Heart right ventricle (tissue), 16 donors: ENCODE measurements at regions not wholly inside any gene's neighbourhood (a gene's known extent, or its start where the extent isn't known, plus 50 kb on each side); places are given as distances from the start of the nearest gene placed in this dataset.
"Not testable (repeated sequence)": the region's sequence is repeated elsewhere in the genome, so short reads cannot be mapped to it uniquely, and the experiment has no call there.

Experiments used
- ATAC-seq, 8 donors: fragments of 200-7000 bp; cut with Tn5 transposase; one replicate each; pipeline ENCODE4 v1.9.1; 2020; ENCODE audit warnings: mild to moderate bottlenecking in 8 of 8, moderate library complexity in 8 of 8, moderate number of reproducible peaks in 1 of 8
- DNase-seq, 2 donors: peaks; one replicate each; pipeline ENCODE4 v3.0.0-alpha.2; 2020
- H3K27ac ChIP-seq, 10 donors: fragments of 200-600 bp; sonication (generic) in 2 of 10; one replicate each; pipeline versions ENCODE4 v1.5.0 to v1.8.0; 2020 to 2022; ENCODE audit warnings: mild to moderate bottlenecking in 3 of 10
- H3K27me3 ChIP-seq, 7 donors: fragments of 200-600 bp; one replicate each; pipeline ENCODE4 v1.8.0; 2021 to 2022; ENCODE audit warnings: mild to moderate bottlenecking in 2 of 7
- H3K36me3 ChIP-seq, 9 donors: fragments of 200-600 bp; sonication (generic) in 1 of 9; one replicate each; pipeline versions ENCODE4 v1.5.0 to v1.8.0; 2020 to 2022; ENCODE audit warnings: mild to moderate bottlenecking in 2 of 9
- H3K4me1 ChIP-seq, 9 donors: fragments of 200-600 bp; sonication (generic) in 1 of 9; one replicate each; pipeline versions ENCODE4 v1.5.0 to v1.8.0; 2020 to 2022; ENCODE audit warnings: mild to moderate bottlenecking in 4 of 9
- H3K4me3 ChIP-seq, 10 donors: fragments of 200-600 bp; sonication (generic) in 2 of 10; one replicate each; pipeline versions ENCODE4 v1.5.0 to v1.8.0; 2020 to 2022; ENCODE audit warnings: mild to moderate bottlenecking in 7 of 10, moderate library complexity in 2 of 10
- H3K9me3 ChIP-seq, 11 donors: fragments of 200-600 bp in 10 of 11; sonication (generic) in 2 of 11; one replicate each; pipeline versions ENCODE4 v1.5.0 to v1.8.0; 2013 to 2022; ENCODE audit warnings: mild to moderate bottlenecking in 2 of 11, control low read depth in 1 of 11, moderate library complexity in 1 of 11
- WGBS, 2 donors: extraction: QIAGEN DNeasy Blood & Tissue Kit; methylation state at CpG; one replicate each; pipeline ENCODE4 v1.1.7; 2013; ENCODE audit warnings: inconsistent platforms in 1 of 2; 5-methylcytosine and 5-hydroxymethylcytosine counted together
- intact Hi-C, 10 donors: fragments of 100-400 bp; cut with DNase I; formaldehyde crosslinking; loops; one replicate each; pipeline versions ENCODE4 v1.11.1 to v1.14.2; 2022
- TF ChIP-seq, protein P1 (sequence below), 9 donors: fragments of 200-600 bp; sonication (generic) in 2 of 9; IDR thresholded peaks; one replicate each; pipeline versions ENCODE4 v1.5.0 to v1.8.0; 2021 to 2022; ENCODE audit warnings: antibody characterized with exemption in 9 of 9, mild to moderate bottlenecking in 5 of 9, moderate library complexity in 1 of 9
- donor health status: Arrhythmogenic right ventricular cardiomyopathy.
- donor health status: ischemic (EF 13 %, LVEDD 7.1; RV severe dilation, severe dysfunction).
- donor health status: healthy with polysubstance abuse.
- donor health status: DM: no; HTN: yes; CAD: no.
- donor health status: DM: no; HTN: no; CAD: no.
- donor health status: ischemic (EF 25% LVEDD 6.9; RV normal size, moderate dysfunction).
- donor health status: ischemic (EF 25% LVEDD 5.7; RV mildly dilated, moderate dysfunction).
- donor health status: healthy.
- donor health status: DM: yes; HTN: yes; CAD: no.
- donor health status: Ischemic cardiomyopathy.
- donor health status: ischemic (EF 35%, LVEDD 5.7; RV mildly dilated, moderate dysfunction).
- donor health status: nonischemic (EF 11% LVEDD 7.7; RV severe dilation, severe dysfunction).
- donor health status: DM: yes; HTN: yes; CAD: no.
- donor health status: PGD.
- donor health status: ischemic (EF 29% LVEDD 5.4; RV normal size, mild dysfunction).
- donor health status: nonischemic (EF 23%, LVEDD 6.1; RV moderate dilation, normal function).

DNA sequence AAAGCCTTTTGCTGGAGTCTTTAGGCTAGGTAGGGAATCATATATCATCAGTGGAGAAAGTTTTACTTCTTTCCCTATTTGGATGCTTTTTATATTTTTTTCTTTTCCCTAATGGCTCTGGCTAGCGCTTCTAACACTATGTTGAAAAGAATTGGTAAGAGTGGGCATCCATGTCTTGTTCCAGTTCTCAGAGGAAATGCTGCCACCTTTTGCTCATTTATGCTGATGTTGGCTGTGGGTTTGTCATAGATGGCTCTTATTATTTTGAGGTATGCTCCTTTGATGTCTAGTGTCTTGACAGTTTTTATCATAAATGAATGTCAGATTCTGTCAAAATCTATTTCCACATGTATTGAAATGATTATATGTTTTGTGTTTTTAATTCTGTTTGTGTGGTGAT is 1544.1 kb downstream of the REEP3 start:
- intact Hi-C loops, result no loop called here
- TF ChIP-seq, protein P1, sequence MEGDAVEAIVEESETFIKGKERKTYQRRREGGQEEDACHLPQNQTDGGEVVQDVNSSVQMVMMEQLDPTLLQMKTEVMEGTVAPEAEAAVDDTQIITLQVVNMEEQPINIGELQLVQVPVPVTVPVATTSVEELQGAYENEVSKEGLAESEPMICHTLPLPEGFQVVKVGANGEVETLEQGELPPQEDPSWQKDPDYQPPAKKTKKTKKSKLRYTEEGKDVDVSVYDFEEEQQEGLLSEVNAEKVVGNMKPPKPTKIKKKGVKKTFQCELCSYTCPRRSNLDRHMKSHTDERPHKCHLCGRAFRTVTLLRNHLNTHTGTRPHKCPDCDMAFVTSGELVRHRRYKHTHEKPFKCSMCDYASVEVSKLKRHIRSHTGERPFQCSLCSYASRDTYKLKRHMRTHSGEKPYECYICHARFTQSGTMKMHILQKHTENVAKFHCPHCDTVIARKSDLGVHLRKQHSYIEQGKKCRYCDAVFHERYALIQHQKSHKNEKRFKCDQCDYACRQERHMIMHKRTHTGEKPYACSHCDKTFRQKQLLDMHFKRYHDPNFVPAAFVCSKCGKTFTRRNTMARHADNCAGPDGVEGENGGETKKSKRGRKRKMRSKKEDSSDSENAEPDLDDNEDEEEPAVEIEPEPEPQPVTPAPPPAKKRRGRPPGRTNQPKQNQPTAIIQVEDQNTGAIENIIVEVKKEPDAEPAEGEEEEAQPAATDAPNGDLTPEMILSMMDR (IDR thresholded peaks at IDR 0.05), result no peak
- DNase-seq (no peak), ATAC-seq (no peak)
- H3K4me3 ChIP-seq, result no peak overlapping the region
- no peaks in the 10 kb centered on the region for H3K36me3 ChIP-seq
- H3K27me3 ChIP-seq, result no peaks in the 10 kb centered on the region
- no peak overlapping the region for H3K27ac ChIP-seq
- 93% methylated on average over 1 of the region's 1 CpG for WGBS, 2 donors
- H3K4me1 ChIP-seq, result no peaks in the 10 kb centered on the region
- H3K9me3 ChIP-seq, result peaks cover 0 to 6% (median 0%) of the 10 kb centered on the region in 11 donors

DNA sequence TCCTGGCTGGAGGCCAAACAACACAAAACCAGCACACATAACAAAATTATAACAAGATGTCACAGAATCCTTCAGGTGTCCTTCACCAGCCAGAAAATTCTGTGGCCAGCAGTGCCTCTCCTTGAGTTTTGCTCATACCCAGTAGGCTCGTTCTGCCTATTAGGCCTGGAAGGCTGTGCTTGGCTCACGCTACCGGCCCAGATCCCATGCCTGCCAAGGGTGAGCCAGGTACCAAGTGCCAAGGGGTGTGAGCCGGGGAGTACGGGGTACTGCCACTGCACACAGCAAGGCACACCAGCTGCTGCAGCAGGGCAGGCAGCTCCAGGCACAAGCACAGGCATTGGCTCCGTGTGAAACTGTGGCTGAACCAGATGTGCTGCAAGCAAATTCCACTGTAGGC is 1562.0 kb downstream of the REEP3 start:
- Histone ChIP-seq H3K27me3 (no peaks in the 10 kb centered on the region), H3K27ac (no peak overlapping the region), H3K4me1 (no peaks in the 10 kb centered on the region), H3K36me3 (no peaks in the 10 kb centered on the region), H3K4me3 (no peak overlapping the region), H3K9me3 (peaks cover 0 to 62% (median 4%) of the 10 kb centered on the region in 11 donors)
- 70 to 73% methylated on average over 6 of the region's 6 CpGs for WGBS, 2 donors
- intact Hi-C loops, result no loop called here
- DNase-seq (no peak), ATAC-seq (no peak)
- TF ChIP-seq, protein P1 (IDR thresholded peaks at IDR 0.05), result no peak

DNA sequence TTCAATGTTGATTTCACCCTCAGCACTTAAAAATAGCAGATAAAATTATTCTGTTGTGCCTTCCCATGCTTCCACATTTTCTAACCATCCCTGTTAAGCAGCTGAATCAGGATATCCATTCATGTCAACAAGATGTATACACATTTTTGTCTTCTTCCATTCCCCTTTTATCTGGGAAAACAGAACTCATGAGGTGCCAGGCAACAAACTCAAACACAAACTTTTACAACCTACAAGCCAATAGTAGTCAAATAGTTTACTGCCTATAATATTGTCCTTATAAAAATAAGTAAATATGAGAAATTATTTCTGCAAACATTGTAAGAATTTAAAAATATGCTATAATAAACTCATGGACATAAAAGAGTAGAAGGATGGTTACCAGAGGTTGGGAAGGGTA is 1569.8 kb downstream of the REEP3 start:
- no peak overlapping the region for H3K4me3 ChIP-seq
- no peaks in the 10 kb centered on the region for H3K27me3 ChIP-seq
- H3K27ac ChIP-seq, result no peak overlapping the region
- H3K4me1 ChIP-seq, result no peaks in the 10 kb centered on the region
- intact Hi-C loops, result no loop called here
- no peaks in the 10 kb centered on the region for H3K36me3 ChIP-seq
- TF ChIP-seq, protein P1 (IDR thresholded peaks at IDR 0.05), result no peak
- peaks cover 0 to 53% (median 0%) of the 10 kb centered on the region in 11 donors for H3K9me3 ChIP-seq
- DNase-seq (no peak), ATAC-seq (no peak)

DNA sequence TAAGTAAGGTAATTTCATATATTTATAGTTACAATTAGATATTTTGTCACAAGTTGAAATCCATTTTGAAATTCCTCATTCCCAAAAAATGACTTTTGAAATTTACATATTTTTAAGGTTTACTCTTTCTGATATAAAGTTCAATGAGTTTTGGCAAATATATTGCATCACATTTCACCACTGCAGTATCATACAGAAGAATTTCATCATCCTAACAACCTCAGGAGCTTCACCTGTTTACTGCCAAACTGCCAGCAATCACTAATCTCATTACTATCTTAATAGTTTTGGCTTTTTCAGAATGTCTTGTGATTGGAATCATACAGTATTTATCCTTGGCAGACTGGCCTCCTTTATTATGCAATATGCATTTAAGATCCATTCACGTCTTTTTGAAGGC is 1578.9 kb downstream of the REEP3 start:
- Histone ChIP-seq H3K4me1 (no peaks in the 10 kb centered on the region), H3K4me3 (no peak overlapping the region), H3K27me3 (no peaks in the 10 kb centered on the region), H3K27ac (no peak overlapping the region), H3K9me3 (peaks cover 0 to 20% (median 0%) of the 10 kb centered on the region in 11 donors), H3K36me3 (no peaks in the 10 kb centered on the region)
- 73 to 89% methylated on average over 1 of the region's 1 CpG for WGBS, 2 donors
- no peak for ATAC-seq
- intact Hi-C loops, result no loop called here
- TF ChIP-seq, protein P1 (IDR thresholded peaks at IDR 0.05), result no peak
- DNase-seq, result no peak

DNA sequence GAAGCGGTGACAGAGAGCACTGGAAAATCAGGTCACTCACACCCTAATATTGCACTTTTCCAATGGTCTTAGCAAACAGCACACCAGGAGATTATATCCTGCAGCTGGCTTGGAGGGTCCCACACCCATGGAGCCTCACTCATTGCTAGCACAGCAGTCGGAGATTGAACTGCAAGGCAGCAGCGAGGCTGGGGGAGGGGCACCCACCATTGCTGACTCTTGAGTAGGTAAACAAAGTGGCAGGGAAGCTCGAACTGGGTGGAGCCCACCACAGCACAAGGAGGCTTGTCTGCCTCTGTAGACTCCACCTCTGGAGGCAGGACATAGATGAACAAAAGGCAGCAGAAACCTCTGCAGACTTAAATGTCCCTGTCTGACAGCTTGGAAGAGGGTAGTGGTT is 1579.7 kb downstream of the REEP3 start:
- ATAC-seq, DNase-seq, H3K36me3 ChIP-seq, H3K27me3 ChIP-seq, H3K4me1 ChIP-seq, intact Hi-C loops, H3K27ac ChIP-seq, H3K4me3 ChIP-seq: not testable (repeated sequence)
- peaks cover 0 to 28% (median 3%) of the 10 kb centered on the region in 11 donors for H3K9me3 ChIP-seq
- WGBS, 2 donors, result 87 to 89% methylated on average over 4 of the region's 4 CpGs
